HG02571 (cell line): ENCODE measurements at regions not wholly inside any gene's neighbourhood (a gene's known extent, or its start where the extent isn't known, plus 50 kb on each side); places are given as distances from the start of the nearest gene placed in this dataset.

Source experiments
- ATAC-seq: cut with Tn5 transposase; IDR thresholded peaks from one replicate; pipeline ENCODE4 v1.9.1; 2021; ENCODE audit warnings: mild to moderate bottlenecking, moderate library complexity; ENCODE audit not compliant: unreplicated experiment

DNA sequence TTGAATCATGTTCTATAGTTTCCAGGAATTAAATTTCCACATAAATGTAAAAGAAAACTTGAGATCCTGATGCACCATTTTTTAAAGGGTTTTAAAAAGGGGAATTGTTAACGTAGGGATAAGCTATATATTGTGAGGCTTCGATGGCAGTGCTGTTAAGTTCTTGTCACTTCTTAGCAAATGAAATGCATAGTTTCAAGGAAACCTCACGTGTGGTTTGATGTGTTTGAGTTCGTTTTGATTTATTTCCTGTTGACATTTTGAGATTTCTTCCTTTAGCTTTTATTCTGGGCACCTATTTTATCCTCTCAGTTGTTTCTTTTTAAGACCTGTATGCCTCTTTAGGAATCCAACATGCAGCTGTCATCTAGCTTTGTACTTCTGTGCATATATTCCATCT, 301.0 kb downstream of the DOCK8 start:
- ATAC-seq = no peak

DNA sequence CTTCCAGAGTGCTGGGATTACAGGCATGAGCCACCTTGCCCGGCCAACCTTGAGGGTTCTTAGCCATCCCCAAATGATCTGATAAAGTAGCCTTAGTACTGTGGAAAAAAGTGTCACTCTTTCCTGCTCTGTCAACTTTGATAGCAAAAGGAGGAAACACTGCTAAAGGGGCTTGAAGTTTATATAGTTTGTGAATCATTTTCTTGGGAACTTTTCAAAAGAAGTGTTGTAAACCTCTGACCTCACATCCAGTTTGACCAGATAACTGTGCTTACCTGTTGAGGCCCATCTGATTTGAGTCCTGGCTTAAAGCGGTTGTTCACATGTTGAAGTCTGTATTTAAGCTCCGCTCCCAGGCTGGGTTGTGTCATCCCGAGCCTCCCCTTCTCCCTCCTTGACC, 303.3 kb downstream of the DOCK8 start:
- ATAC-seq = no peak

DNA sequence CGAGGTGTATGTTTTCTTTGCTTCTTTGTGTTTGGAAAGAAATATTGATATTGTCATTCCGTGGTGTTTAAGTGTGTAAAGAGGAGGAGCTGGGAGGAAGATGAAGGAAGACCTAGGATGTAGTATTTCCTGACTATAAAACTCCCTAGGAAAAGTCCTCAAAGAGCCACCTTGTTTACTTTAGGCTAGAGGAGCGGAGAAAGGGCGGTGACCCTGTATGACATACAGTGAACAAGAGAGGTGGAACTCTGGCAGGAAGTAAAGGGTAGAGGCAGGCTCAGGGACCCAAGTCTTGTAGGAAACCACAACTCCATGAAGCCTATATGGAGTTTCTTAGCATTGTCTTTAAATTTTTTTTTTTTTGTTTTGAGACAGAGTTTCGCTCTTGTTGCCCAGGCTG, 303.9 kb downstream of the DOCK8 start:
- no peak for ATAC-seq

DNA sequence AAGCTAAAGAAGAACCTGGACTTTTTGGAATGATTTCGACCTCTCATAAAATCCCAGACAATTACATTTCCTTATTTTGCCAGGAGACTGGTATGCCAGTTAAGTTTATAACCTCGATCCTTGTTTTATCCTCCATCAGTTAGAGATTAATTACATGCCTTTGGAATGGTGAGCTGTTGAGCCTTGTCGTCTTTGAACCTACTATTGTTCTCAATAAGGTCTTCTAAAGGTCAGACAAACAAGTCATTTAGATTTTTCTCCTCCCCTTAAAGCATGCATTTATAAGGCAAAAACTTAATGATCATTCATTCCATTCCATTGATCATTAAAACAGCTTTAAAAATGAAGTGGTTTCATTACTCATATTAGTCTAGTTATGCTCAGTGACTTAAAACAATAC, 304.9 kb downstream of the DOCK8 start:
- no peak for ATAC-seq

DNA sequence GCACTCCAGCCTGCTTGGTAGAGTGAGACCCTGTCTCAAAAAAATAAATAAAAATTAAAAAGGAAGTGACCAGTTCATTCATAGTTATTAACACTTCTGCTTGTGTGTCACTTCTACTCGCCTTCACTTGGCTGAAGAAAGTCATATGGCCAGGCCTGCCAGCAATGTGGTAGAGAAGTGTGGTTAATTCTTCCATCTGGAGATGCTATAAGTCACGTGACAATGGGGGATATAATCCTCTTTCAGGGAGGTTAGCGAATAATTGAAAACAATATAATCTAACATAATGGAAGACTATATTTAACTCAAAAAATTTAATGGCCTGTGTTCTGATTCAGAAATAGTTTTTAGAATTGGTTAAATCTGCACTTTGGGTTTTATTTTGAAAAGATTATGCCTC, 305.6 kb downstream of the DOCK8 start:
- no peak for ATAC-seq

DNA sequence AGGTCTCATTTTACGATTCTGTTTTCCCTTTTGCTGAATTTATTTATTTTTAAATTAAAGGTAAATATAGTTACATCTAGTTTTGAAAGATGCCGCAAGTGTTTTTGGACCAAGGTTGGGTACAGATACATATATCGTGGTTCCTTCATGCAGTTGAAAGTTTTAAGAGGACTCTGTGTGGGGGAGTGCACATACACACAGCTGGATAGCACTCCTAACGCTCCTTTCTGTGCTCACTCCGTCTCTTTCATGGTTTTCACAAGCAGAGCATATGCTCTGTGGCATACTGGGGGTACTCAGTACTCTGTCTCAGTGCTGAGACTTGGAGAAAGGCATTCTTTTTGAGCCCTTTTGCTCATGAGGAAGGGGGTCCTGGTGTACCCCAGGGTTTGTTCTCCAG, 307.5 kb downstream of the DOCK8 start:
- no peak for ATAC-seq

DNA sequence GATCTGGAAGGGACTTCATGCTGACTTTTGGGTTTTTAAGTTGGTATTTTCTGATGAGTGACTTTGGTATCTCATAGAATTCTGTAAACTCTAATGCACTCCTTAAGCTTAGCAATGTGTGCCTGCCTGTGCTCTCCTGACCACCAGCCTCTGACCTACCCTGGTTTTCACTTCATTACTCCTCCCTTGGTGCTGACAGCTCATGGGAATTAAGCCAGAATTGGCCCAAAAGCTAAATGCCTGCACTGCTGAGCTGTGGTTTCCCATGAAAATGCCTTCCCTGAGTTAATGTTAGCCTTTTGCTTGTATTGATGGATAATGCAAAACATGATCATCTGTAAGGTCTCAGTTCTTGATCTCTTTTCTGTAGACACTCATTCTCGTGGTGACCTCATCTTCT, 308.0 kb downstream of the DOCK8 start:
- ATAC-seq = no peak

DNA sequence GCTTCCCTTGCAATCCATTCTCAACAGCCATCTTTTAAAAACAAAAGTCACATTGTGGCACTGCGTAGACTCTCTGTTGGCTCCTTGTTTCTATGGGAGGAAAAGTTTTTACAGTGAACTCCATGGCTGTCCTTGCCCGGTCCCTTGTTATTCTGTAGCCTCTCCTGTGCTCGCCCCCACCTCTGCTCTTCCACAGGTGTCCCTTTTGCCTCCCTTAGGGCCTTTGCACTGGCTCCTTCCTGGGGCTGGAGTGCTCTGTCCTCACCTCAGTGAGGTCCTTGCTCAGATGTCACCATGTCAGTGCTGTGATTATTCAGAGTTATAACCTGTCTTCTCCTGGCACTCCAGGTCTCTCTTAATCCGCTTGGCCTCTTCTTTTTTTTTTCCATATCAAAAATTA, 308.8 kb downstream of the DOCK8 start:
- ATAC-seq = no peak

DNA sequence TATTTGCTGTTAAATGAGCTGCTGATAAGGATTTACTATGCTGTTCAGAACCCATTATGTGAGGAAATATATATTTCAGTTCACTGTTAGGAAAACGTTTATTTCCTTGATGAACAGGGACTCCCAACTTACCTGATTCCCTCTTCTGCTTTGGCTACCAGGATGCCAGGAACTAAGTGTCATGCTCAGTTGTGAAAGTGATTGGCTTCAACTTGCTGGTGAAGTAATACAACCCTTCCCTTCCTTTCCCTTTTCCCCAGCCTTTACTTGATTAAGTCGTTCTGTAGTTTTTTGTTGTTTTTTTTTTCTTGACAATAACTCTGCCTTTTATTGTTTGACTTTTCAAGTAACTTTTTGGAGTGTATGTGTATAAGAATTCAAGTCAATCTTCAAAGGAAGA, 309.3 kb downstream of the DOCK8 start:
- no peak for ATAC-seq

DNA sequence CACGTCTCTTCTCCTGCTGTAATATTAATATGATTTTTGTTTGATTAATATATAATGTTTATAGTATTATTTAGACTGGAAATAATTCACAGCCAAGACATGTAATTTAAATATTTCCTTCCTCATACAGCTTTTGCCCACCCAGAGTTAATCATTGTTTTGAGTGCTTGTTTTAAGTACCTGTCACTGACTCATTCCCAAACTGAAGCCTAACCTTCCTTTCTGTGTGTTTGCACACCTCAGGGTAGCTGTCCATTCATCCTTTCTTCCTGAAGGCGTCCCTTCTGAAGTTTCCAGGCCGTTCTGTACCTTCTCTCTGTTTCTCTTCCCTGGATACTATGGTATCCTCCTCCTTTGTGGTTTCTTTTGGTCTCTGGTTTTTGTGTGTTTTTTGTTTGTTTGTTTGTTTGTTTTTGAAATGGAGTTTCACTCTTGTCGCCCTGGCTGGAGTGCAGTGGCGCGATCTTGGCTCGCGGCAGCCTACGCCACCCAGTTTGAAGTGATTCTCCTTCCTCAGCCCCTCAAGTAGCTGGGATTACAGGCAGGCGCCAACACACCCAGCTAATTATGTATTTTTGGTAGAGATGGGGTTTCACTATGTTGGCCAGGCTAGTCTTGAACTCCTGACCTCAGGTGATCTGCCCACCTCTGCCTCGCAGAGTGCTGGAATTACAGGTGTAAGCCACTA, 312.4 kb downstream of the DOCK8 start:
- ATAC-seq = no peak

DNA sequence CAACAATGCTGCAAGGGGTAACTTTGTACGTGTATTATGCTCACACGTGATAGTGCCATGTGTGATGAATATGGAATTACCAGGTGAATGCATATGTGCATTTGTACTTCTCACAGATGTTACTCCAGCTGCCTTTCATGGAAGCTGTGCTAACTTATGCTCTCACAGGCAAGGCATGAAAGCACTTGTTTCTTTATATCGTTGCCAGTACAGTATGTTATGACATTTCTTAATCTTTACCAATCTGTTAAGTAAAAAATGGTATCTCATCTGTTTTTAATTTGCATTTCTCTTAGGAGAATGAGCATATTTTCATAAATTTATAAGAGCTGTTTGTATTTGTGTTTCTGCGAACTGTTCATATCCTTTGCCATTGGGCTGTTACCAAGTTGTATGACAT, 311.8 kb upstream of the DMRT1 start:
- ATAC-seq = no peak

DNA sequence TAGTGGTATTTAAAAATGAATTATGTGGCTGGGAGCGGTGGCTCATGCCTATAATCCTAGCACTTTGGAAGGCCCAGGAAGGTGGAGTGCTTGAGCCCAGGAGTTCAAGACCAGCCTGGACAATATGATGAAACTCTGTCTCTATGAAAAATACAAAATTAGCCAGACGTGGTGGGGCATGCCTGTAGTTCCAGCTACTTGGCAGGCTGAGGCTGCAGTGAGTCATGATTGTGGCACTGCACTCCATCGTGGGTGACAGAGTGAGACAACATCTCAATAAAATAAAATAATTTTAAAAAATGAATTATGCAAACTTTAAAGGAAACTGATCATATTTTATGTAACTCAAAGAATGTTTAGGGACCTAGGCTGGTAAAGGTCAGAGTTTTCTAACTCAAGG, 310.8 kb upstream of the DMRT1 start:
- ATAC-seq = no peak

DNA sequence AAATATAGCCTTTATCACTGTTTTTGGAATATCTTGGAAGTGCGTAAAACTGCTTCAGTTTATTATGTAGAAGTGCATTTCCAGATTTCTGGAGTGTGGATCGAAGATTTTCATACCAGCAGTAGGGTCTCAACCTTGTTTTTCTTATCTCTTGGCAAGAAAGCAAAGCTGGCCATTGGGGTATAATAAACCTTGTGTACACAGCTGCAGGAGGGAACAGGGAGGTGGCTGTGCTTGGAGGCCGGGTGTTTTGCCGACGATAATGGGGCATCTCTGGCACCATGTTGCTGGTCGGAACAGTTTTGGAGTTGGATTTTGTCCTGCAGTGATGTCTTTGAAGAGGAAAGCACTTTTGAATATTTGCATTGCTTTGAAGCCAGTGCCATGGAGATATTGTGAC, 308.8 kb upstream of the DMRT1 start:
- no peak for ATAC-seq

DNA sequence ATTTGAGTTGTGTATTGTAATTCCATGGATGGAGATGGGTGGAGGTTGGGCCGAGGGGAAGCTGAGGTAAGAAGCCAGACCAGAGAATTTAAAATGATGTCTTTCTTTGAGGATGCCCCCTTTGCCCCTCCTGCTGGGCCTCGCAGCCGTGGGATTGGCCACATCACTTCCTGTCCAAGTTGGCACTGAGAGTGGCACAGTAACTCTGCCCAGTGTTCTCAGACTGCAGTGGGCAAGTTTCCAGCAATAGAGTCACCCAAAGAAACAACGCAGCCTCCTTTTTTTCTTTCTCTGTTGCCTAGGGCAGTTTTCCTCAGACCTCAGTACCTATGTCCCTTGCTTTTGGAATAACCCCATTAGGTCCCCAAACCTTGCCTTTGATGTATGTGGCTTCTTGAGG, 306.6 kb upstream of the DMRT1 start:
- ATAC-seq = no peak

DNA sequence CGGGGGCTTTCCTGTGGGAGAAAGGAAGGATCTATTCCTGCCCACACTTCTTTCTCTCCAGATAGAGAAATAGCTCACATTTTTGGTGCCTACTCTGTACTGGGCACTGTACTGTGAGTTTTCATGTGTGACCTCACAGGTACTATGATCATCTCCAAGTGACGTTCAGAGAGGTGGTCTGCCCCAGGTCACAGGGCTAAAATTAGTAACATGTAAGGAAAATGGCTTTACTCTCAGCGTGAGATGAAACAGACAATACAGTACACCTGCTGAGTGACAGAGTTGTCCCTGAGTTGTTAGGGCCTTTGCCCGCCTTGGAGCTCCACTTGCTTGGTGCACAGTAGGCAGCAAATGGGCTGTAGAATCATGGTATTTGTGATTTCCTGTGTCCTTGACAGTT, 306.1 kb upstream of the DMRT1 start:
- no peak for ATAC-seq

DNA sequence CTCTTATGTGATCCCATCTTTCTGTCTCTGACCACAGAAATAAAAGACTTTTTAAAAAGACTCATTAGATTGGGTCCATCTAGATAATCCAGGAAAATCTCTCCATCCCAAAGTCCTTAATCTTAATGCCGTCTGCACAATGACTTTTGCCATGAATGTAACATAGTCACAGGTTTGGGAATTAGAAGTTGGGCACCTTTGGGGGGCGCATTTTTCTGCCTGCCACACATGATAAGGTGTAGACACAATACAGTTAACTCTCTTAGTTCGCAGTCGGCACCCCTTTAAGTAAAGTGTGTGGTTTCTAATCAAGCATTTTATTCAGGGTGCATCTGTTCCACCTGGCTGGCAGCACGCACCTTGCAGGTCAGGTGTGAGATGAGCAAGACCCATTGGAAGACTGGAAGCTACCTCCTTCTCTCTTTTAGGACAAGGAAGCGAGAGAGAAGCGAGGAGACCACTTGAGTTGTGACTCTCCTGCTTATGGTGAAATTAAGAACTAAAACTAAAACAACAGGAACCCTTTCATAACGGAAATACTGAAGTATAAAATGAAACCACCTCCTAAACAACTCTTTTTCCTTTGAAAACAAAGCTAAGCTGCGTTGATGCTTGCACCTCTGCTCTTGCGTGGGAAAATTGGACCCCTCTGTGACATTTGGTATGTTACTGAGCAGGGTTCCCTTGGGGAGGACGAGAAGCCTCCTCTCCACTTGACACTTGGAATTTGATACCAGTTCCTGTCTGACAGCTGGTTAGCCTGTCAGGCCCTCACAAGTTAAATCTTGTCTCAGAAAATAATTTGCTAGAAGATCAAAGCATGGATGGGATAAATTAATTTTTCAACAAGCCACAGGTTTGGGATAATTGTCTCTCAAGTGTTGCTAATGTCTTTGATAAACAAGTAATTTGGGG, 304.6 kb upstream of the DMRT1 start:
- no peak for ATAC-seq

DNA sequence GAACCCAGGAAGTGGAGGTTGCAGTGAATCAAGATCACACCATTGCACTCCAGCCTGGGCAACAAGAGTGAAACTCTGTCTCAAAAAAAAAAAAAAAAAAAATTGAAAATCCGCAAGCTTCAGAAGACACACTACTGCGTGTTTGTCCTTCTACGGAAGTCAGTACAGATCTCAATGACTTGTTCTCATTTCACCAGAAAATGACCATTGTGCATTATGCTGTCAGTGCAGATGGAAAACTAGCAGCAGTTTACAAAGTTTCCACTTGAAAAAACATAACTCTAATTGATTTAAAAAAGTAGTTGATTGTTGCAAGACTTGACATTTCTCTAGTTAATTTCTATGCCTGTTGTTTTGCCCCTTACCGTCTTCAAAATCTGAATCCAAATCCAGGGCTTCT, 298.0 kb upstream of the DMRT1 start:
- no peak for ATAC-seq

DNA sequence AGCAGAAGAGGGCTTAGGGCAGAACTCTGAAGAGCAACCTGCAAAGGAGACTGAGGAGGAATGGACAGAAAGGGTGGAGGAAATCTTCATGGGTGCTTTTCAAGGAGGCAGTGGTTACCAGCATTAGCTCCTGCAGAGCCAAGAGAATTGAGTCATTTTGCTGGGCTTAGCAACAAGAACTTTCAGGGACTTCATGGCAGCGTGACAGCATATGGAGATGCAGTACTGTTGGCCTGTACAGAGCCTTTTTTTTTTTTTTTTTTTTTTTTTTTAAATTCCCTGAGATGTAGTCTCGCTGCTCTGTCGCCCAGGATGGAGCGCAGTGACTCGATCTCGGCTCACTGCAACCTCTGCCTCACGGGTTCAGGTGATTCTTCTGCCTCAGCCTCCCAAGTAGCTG, 296.0 kb upstream of the DMRT1 start:
- ATAC-seq = no peak

DNA sequence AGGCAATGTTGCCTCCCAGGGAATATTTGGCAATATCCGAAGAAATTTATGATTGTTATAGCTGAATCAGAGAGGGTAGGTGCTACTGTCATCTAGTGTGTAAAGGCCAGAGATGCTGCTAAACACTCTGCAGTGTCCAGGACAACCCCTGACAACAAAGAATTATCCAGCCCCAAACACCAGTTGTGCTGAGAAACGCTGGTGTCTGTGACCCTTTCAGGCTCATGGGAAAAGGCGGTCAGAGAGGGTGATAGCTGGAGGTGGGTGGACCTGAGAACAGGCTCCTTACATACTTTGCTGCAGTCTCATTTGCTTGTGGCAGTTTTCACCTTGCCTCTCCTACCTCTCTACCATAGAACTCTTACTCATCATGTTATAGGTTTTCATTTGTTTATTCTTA, 295.3 kb upstream of the DMRT1 start:
- no peak for ATAC-seq

DNA sequence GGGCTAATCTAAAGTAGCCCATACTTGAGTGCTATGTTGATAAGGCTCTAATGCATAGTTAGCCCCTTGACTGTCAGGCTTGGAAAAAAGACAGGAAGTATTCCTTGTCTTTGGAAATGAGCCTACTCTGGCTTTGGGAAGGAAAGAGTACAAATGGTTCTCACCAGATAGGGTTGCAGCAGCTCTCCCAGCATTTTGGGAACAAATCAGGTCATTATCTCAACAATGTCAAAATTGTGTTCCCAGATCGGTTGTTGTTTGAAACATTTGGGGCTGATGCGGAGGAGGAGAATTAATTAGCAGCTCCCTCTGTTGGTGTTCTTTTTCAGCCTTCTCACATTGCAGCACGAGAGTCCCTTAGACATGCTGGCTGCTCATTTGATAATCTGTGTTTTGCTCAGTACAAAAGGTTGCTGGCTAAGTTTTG, 294.7 kb upstream of the DMRT1 start:
- no peak for ATAC-seq

DNA sequence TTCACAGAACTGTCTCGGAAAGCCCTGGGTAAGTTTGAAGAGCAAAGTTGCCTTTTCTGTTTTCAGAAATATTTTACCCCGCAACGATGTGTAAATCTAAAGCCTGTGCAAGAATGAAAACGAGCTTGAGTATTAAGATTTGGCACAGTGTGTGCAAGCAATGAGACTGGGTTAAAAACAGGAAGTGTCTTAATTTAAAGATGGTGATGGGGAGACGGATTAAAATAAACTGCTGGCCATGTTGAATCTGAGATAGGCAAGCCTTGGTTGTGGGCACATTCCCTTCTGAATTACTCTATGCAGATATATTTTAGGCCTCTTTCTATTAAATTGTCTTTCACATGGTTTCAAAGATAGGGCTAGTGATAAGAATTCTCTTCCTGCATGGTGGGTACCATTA, 294.2 kb upstream of the DMRT1 start:
- no peak for ATAC-seq

DNA sequence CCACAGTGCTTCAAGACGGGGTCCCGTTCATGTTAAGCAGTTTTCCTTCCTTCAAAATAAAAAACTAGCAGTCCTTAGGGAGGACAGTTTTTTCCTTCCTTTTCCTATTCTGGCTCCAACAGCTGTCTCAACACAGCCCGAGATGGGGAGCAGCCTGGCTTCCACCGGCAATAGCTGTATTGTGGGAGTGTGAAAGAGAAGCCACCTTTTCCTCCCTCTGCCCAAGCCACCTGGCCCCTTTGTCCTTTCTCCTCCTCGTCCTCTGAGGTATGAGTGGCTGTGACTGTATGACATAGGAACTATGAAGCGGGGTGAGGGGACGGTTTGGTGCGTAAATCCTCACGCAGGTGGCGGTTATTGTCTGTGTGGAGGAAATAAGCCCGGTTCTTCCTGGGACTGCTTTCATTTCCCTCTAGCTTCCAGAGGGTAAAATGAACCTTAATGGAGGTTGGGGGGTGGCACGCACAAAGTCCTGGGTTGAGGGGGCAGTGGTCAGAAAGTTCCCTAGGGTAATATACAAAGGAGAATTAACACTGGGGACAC, 292.0 kb upstream of the DMRT1 start:
- ATAC-seq = no peak
